Glomerular visceral epithelial cell (primary cell): ENCODE measurements at regions not wholly inside any gene's neighbourhood (a gene's known extent, or its start where the extent isn't known, plus 50 kb on each side); places are given as distances from the start of the nearest gene placed in this dataset.

Experiments
- DNase-seq: peaks from one replicate; pipeline ENCODE4 v3.0.0-alpha.2; 2016; ENCODE audit errors: extremely low spot score

- no peak for DNase-seq
Observed at GRCh38 chr5:109531262-109531661, 121.5 kb upstream of the PJA2 start.

DNA sequence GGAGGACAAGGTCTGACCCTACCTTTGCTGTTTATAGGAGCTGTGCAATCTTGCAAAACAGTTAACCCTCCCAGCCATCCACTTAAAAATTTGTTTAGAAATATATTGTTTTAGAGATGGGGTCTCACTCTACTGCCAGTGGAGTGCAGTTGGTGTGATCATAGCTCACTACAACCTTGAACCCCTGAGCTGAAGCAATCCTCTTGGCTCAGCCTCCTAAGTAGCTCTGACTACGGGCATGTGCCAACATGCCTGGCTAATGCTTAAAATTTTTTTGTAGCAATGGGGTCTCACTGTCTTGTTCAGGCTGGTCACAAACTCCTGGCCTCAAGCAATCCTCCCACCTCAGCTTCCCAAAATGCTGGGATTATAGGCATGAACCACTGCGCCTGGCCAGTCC is 120.2 kb upstream of the PJA2 start:
- DNase-seq: no peak

- no peak for DNase-seq
Observed at GRCh38 chr5:109529520-109529919, 119.7 kb upstream of the PJA2 start.

DNA sequence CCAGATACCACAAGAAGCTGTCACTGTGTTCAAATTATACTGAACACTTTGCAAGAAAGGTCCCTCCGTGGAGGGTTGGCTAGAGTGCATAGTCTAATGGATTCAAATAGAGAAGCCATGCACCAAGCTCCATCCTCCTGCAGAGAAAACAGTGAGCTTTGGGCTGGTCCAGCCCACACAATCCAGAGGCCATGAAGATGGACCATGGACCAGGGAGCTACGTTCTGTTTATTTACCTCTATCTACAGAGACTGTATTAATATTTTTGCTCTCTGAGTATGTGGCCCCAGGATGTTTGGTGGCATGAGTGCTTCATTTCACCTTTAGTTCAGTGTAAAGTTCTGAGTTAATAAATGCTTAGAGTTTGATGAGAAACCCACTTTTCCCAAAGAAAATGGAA is 114.8 kb upstream of the PJA2 start:
- no peak for DNase-seq

DNA sequence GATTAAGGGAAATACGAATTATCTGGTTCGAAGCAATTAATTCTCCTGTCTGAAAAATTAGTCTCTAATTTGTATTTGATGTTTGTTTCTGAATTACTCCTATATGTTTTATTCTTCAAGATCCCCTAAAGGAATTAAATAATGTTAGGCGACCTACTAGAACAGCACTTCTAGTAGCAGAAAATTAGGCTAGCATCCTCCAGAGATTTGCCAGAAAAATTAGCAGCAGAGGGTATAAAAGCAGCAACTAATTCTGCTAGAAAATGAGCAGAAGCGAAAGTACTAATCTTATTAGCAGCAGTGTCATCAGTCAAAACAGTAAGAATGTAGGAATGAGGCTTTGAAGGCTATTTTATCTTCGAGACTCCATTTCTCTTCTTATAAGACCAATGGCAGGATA is 114.3 kb upstream of the PJA2 start:
- no peak for DNase-seq

GRCh38 chr5:109522404-109522803 is 112.6 kb upstream of the PJA2 start:
- no peak for DNase-seq

DNA sequence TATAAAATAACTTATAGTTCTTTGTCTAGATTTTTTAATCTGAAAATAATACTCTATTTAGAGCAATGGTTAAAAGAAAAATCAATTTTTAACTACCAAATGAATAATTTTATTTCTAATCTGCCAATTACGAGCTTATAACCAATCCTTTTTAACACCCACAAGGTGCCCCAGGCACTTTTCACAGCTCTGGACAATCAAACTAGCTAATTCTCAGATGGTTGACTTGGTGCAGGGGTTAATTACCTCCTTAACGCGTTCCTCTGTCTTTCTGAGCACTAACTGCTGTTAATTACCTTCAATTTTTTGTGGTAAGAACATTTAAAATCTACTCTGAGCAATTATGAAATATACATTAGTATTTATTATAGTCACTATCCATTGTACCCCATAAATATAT is 109.6 kb upstream of the PJA2 start:
- DNase-seq: no peak

DNA sequence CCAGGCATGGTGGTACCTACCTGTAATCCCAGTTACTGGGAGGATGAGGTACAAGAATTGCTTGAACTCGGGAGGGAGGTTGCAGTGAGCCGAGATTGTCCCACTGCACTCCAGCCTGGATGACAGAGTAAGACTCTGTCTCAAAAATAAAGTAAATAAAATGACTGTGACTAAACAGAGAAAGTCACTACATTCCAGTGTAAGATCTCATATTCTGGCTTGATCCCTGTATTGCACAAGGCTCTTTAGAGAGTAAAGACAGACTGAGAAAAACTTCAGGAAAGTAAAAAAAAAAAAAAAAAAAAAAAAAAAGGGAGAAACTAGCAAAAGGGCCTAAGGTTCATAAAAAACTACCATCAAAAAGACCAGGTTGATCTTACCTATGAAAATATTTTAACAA is 106.6 kb upstream of the PJA2 start:
- DNase-seq: no peak

GRCh38 chr5:109511980-109512734 is 102.4 kb upstream of the PJA2 start:
- no peak for DNase-seq

DNA sequence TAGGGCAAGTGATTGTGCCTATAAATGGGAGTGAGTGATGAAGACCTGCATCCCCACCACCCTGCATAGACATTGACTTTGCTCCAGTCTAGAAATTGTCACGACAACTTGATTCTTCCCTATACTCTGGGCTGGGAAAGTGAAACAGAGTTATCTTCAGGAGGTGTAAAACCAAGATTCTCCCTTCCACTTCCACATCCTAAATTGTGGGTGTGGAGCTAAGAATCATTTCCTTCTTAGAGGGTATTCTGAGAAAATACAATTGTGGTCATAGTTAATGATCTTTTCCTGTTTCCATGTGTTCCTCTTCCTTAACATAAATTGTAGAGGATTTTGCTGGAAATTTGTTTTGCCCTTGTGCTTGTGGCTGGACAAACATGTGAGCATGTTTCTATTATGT is 96.8 kb upstream of the PJA2 start:
- no peak for DNase-seq

DNA sequence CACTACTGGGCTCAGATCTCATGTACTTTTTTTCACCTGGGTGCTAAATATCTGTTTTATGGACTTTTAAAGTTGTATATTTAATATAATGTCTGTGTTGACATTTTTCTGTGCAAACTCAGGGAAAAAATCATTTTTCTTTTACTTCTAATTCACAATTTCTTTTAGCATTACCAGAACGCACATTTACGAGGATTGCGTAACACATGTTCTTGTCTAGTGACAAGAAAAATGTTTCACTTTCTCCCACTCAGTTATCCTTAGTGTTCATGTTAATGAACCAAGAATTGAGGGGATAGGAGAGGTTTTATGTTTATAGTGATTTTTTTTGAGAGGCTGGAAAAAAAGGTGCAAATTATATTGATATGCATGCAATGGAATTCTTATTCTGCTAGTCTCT is 86.3 kb upstream of the PJA2 start:
- DNase-seq: no peak

DNA sequence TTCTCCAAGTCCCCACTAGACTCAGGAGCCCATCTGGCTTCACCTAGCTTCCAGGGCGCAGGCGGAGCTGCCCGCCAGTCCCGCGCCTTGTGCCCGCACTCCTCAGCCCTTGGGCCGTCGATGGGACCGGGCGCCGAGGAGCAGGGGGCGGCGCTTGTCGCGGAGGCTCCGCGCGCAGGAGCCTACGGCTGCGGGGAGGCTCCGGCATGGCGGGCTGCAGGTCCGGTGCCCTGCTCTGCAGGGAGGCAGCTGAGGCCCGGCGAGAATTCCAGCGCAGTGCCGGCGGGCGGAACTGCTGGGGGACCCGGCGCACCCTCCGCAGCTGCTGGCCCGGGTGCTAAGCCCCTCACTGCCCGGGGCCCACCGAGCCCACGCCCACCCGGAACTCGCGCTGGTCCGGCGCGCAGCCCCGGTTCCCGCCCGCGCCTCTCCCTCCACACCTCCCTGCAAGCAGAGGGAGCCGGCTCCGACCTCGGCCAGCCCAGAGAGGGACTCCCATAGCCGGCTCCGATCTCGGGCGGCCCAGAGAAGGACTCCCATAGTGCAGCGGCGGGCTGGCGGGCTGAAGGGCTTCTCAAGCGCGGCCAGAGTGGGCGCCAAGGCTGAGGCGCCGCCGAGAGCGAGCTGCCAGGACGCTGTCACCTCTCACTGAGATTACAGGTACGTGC is 78.1 kb upstream of the PJA2 start:
- DNase-seq: no peak

DNA sequence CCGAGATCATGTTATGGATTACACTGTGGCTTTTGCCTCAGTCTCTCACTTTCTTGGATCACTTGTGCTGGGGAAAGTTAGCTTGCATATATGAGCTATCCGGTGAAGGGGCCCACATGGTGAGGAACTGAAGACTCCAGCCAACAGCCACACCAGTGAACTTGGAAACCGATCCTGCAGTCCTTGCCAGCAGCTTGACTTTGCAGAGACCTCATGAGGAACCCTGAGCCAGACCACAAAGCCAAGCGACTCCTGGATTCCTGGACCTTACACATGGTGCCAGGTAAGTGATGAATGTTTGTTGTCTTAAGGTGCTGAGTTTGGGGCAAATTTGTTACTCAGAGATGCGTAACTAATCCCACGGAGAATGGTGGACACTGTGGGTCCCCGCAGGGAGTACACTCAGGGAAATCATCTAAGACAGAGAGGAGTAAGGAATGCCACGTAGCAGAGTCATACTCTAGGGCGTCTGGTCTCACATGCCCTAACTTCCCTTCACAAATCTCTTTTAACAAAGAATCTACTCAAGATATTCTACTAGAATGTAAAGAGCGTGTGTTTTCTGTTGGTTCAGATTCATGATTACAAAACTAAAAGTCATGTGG is 76.5 kb upstream of the PJA2 start:
- no peak for DNase-seq

GRCh38 chr5:109485030-109485429 is 75.3 kb upstream of the PJA2 start:
- DNase-seq: no peak

GRCh38 chr5:109484597-109484996 is 74.8 kb upstream of the PJA2 start:
- no peak for DNase-seq

DNA sequence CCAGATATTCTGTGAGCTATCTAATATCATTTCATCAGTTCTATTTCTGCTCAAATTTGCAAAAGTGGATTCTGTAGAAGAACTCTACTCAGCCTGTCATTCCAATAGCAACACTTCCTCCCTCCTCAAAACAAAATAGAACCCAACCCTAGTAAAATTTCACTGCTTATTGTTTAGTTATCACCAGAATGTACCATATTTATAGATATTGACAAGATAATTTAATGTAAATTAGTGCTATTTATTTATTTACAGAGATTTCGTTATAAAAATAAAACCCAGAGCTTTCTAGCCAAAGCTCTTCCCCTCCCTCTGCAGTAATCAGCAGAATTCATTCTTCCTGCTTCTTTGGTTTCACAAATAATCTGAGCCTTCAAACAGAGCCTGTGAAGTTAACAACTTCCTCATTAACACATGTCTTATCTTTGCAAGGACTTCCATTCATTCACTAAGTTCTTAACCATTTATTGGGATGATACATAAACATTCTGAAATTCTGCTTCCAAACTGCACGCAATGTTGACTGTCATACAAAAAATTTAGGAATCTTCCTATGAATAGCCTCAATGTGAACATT is 73.7 kb upstream of the PJA2 start:
- DNase-seq: no peak

- DNase-seq: no peak
Observed at GRCh38 chr5:109482748-109483147, 73.0 kb upstream of the PJA2 start.

- peak; percentile 30 for DNase-seq
Observed at GRCh38 chr5:109479260-109479860, 69.6 kb upstream of the PJA2 start.

DNA sequence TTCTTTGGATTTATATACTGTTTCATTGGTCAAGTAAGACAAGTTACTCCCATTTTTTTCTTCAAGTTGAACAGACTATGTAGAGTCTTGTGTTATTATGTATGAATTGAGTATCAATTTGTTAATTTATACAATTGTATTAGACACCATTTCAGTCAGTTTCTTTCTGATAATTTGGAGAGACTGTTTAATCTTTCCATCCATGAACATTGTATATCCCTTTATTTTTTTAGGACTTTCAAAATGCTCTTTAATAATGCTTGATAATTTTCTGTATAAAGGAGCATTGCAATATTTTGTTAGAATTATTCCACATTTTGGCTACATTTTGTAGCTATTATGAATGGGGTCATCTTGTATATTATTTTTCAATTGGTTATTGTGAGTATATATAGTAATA is 69.1 kb upstream of the PJA2 start:
- no peak for DNase-seq

DNA sequence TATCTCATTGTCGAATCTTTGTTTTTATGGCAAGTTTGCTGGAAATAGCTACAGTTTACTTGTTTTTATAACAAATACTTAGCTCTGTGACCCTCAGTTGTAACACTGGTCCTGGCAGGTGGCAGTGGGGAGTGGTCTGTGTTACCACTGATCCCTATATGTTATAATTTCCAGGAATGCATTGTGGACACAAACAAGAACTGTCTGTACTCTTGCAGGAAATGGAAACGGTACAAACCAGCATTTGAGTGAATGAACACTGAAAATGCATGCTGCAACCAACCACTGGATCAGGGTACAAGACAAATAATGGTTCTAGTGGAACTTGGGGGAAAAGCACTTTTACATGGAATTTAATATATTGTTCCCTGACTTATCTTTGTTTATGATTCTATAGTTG is 66.5 kb upstream of the PJA2 start:
- DNase-seq: no peak

- no peak for DNase-seq
Observed at GRCh38 chr5:109469896-109470662, 60.3 kb upstream of the PJA2 start.
